ENCODE measurements at regions not wholly inside any gene's neighbourhood (a gene's known extent, or its start where the extent isn't known, plus 50 kb on each side); places are given as distances from the start of the nearest gene placed in this dataset.

DNA sequence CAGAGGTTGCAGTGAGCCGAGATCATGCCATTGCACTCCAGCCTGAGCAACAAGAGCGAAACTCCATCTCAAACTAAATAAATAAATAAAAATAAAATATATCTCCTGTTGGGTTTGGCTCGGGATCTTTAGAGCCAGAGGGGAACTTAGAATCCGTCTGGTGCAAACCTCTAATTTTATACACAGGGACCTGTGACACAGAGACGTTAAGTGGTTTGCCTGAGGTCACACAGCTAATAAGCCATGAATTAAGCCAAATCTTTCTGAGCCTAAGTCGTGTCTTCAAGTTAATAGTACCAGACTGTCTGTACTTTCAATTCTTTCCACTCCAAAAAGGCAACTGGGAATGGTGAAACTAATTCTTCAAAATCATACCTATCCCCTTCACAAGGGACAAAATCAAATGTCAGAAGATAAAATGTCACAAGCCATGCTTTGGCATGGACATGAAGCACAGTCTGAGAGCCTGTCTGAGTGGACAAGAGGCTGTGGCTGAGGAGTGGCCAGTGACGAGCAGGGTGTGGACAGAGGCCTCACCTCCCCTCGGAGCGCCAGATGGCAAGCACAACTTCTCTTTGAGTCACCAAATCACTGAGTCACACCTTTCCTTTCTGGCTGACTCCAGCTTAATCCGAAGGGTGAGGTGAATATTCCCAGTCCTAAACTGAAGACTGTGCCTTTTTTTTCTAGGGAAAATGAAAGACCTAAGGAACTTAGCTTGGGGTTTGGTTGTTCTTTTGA lies 177.4 kb downstream of the TFAP2A start:
- no peak for DNase-seq (ENCODE audit: low spot score)

DNA sequence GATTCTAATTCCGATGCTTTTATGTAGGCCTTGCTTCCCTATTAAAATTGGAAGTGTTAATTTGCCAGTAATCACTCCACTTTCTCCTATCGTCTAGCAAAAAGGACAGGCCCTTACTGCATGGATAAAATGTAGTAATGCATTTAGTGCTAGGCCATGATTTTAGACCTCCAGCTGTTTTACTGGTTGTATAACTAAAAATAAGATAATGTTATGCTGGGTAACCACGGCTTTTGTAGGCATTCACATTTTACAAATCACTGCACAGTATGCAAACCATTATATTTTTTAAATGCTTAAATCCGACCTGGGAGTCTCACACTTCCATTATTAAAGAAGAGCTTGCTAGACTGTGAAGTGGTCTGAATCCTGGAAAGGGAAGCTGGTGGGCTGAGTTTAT lies 179.5 kb downstream of the TFAP2A start:
- no peak for DNase-seq (ENCODE audit: low spot score)

DNA sequence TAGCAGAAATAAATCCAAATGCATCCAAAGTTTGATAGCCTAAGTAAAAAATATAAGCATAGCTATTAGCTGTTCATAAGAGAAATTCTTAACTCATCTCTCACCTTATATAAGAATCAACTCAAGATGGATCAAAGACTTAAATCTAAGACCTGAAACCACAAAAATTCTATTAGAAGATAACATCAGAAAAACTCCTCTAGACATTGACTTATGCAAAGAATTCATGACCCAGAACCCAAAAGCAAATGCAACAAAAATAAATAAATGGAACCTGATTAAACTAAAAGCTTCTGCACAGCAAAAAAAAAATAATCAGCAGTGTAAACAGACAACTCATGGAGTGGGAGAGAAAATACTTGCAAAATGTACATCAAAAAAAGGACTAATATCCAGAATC lies 184.3 kb downstream of the TFAP2A start:
- no peak for DNase-seq (ENCODE audit: low spot score)

DNA sequence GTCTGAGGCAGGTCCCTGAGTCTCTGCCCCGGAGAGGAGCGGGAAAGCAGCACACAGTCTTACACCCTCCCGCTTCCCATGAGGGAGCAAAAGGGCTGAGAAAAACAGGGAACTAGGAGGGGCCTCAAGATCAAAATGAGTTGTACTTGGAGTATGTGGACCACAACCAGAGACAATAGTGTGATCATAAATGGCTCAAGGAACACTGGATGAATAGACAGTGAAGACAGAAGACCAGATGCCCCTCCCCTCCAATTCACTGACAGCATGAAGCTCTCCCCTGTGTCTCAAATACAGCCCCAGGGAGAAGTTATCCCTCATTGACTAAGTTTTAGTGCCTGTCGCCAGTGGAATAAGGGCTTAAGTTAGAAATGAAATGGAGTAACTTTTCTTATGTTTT lies 191.0 kb downstream of the TFAP2A start:
- DNase-seq (ENCODE audit: low spot score): no peak

DNA sequence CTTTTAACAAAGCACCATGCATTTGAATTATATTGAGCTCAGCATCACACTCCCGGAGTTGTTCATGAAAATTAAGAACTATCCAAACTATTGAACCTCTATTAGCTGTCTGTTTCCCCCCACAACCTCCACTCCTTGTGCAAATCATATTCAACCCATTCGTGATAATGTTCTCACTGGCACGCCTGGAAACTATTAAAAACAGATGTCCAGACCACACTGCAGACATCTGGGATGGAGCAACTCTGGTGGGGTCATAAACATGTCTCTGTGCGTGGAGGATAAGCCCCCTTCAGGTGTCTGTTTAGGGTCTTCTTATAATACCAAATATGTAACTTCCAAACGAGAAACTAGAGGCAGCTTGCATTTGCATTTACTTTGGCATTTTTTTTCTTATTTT lies 193.7 kb downstream of the TFAP2A start:
- DNase-seq (ENCODE audit: low spot score): no peak

DNA sequence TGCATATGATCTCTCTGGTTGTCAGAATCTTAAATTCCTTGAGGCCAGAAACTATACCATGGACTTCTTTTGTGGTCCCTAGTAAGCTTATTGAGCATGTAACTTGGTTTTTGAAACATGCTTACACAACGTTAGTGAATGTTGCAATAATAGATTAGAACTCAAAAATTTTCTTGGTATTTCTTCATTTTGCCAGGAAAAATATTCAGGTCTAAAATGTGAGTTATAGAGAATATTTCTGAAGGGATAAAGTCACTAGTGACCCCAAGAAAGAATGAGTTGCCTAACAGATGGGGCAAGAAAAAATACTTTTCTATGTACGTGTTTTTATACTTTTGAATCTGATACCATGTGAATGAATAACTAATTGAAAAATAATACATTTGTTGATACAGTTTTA lies 195.4 kb downstream of the TFAP2A start:
- no peak for DNase-seq (ENCODE audit: low spot score)

DNA sequence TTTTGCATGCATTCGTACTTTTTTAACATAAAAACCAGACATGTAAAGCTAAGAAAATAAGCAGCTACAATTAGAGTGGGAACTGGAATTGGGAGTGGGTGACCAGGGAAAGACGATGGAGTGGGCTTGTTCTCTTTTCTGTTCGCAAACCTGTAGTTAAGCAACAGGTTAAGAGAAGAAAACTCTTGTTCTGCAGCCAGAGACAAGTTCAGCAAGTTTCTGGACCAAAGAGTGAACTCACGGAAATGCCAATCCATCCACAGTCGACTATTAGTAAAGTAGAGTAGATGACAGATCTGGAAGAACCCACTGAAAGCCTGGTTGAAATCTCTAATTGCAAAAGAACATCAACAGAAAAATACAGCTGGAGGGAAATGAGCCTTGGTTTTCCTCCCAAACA lies 197.8 kb downstream of the TFAP2A start:
- no peak for DNase-seq (ENCODE audit: low spot score)

DNA sequence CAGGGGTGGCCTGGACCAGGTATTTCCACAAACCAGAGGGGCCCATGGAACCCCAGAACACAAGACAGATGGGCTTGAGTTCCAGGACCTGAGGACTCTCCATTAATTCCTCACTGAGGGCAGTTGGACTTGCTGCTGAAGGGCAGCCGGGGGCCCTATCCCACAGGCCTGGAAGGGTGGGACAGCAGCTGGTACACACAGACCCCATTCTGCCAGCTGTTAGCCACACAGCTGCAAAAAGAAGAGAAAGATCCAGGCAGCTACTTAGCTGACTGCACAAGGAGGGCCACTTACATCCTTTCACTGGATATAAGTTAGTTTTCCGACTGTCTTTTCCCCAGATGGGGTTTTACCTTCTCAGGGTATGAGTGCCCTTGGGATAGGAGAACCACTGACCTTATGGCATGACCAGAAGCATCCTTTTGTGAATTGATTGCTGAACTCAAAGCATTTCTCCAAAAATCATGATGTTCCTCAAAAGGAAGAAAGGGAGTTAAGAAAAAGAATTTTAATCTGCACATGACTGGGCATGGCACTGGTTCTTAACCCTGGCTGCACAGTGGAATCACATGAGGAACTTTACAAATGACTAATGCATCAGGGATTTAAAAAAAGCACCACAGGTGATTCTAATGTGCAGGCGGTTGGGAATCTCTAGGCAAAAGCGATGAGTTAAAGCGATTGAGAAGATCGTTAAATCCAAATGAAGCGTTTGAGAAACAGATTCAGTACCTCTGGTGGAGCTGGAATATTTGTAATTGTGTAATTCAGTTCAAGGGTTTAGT lies 199.4 kb downstream of the TFAP2A start:
- DNase-seq (ENCODE audit: low spot score): no peak

DNA sequence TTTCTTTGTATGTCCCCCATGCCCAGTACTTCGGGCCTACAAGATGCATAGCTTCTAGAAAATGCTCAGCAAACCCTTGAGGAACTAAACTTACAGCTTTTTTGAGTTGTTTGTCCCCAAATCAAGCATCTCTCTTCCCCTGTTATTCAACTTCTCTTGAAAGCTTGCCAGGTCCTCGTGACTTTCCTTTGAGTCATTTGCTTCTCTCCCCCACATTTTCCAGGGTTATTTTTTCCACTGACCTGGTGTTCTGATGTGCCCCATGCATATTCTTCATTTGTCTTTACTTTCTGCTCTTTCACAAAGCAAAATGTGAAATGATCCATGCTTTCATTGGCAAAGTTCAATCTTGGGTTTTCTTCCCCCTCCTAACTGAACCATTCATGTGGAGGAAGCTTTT lies 204.8 kb downstream of the TFAP2A start:
- no peak for DNase-seq (ENCODE audit: low spot score)

DNA sequence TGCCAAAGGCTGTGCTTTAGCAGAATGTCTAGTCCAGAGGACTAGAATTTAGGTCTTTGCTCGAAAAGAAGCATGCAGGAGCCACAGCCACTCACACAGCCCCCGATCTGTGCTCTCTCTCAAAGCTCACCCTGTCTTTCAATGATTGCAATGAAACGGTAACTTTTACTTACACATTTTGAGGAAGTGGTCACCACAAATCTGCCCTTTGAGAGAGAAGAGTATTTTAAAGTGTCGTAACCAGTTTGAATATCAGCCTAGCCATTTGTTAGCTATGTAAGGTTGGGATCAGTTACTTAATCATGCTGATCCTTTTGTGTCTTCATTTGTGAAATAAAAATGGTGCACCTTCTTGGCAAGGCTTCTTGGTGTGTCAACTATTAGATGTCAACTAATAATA lies 209.0 kb downstream of the TFAP2A start:
- no peak for DNase-seq (ENCODE audit: low spot score)

DNA sequence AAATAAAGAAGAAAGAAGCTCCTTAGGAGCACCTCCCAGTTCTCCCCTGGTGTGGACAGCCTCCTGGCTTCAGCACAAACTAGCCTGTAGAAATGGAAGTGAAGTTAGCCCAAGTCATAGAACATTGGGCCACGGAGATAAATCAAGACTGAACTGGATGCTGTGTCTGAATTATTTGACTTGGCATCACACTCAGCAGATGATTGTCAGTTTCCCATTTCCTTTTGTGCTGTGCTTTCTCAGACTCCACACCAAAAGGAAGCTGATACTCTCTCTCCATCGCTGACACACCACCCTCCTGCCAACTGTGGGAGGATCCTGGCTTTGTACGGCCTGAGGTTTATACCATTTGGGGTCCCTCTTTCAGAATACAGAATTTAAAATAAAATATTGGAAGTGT lies 209.8 kb downstream of the TFAP2A start:
- DNase-seq (ENCODE audit: low spot score): no peak

DNA sequence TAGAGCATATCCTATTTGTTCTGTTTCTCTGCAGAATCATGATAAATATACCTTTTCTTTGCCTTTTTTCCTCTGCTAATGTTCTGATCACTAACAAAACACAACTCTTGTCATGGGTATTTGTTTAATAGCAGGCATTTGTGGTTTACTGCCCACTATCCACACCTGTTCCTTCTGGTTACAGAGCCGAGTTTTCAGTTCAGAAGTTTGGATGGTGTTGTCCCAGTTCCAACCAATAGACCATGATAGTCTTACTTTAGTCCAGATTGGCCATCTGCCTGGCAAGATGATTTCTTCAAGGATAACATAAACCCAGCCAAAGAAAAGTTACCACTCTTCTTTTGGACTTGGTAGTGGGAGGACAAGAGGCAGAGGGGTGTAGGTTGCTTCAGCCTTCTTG lies 211.2 kb downstream of the TFAP2A start:
- DNase-seq (ENCODE audit: low spot score): no peak

DNA sequence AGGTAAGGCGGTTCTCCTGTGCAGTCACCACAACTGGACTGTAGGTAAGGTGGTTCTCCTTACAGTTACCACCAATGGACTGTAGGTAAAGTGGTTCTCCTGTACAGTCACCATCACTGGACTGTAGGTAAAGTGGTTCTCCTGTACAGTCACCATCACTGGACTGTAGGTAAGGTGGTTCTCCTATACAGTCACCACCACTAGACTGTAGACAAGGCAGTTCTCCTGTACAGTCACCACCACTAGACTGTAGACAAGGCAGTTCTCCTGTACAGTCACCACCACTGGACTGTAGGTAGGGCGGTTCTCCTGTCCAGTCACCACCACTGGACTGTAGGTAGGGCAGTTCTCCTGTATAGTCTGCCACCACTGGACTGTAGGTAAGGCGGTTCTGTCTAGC lies 212.3 kb downstream of the TFAP2A start:
- no peak for DNase-seq (ENCODE audit: low spot score)

DNA sequence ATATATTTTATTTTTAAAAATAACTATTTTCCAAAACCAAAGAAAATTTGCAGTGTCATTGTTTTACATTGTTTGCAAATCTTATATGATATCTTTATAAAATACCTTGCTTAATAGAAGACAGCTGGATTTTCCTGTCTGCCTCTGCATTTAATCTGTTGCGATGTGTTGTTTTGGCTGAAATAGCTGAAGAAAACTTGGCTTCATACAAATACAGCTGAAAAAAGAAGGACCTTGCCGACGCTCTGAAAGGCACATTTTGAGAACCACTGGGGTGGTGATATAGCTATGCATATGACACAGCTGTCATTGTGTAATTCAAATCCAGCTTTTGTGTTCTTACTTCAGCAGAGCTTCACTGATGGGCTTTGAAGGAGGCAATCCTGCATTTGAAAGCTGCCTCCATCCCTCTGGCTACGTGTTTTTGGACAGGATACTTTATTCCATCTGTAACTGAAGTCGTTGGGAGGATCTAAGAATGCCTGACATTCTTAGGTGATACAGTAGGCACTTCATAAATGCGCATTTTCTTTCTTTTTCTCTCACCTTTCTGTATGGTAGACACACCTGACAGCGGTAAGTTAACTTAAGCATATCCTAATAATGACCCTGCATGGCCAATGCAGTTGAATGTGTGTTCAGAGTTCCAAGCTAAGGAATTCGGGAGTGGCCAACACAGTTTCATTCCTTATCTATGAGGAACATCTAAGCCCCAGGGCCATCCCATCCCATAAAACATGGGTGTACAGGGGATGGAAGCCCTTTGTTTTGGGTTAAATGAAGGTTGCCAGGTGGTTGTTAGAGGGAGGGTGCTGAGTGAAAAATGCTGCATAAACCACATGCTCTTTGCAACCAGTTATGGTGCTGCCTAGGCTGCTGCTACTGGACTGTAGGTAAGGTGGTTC lies 213.0 kb downstream of the TFAP2A start:
- DNase-seq (ENCODE audit: low spot score): no peak

DNA sequence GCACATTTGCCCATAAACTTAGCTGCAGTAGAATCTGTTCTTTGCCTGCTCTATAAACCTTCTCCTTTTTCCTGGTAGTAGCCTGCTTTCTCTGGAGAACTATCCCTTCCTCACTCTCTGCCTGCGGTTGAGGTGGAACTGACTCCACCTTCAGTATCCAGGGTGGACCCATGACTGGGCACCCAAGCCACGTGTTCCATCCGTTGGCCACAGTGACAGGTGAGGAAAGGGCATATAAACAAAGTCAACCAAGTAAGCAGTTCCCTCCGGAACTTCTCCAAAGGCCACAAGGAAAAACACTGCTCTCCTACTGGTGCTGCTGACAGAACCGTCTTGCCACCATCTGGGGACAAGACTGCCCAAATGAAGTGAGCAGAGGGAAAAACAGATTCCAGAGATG lies 218.8 kb downstream of the TFAP2A start:
- DNase-seq (ENCODE audit: low spot score): no peak

DNA sequence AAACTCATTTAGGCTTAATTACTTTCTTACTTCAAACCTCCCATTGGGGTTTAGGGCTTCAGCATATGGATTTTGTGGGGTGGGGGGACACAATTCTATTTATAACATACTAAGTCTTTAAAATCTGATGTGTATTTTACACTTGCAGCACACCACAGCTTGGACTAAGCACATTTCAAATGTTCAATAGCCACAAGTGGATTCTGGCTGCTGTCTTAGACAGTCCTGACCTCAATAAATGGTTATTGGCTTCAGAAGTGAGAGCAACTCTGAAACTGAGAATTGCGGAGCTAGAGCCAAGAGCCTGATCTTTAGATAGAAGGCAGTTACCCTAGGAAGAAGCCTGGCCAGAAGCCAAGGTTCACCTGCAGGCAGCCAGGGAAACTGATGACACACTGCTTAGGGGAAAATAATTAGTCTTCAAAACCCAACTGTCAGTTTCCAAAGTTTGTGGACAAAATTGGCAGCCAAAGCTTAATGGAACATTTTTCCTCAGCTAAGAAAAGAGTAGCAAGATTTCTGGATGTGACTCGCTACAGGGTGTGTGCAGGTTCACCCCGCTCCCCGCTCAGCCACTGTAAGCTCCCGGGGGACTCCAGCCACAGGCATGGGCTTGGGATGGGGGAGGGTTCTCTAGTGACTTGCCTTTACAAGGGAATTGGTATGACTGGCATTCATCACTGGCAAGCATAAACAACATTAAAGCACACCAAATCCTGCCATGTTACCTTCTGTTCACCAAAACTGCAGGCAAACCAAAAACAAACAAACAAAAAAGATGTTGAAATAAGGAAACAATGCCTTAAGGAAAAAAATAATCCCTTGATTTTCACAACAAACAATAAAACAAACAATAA lies 219.8 kb downstream of the TFAP2A start:
- no peak for DNase-seq (ENCODE audit: low spot score)

DNA sequence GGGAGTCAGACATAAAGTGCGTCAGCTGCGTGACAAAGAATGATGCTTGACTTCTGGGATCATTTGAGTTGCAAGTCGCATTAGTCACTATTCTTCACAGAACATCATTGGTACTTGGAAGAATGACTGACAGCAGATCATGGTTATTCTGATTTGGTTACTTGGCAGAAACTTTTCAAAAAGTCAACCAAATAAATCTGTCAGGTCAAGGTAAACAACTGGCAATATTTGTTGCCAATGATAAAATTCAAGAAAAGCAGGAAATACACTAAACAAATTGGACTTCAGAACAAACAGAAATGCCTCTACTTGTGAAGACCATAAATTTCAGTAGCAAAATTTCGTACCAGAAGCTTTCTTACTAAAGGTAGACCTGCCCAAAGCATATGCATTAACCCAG lies 221.6 kb downstream of the TFAP2A start:
- DNase-seq (ENCODE audit: low spot score): no peak

DNA sequence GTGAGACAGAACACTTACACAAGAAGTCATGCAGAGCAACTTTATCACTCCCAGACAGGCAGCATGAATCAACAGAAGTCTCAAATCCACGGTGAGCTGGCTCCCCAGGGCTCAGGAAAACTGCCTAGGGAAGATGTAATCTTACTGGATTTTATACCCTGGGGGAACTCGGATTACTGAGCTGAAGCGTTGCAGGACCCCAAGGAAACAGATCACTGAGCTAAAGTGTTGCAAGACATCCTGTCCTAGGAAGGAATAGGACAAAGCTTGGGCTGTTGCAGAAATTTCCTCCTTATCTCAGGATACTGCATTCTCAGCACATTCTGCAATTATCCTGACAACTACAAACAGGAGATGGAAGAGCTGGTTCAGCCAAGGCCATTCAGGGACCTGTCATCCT lies 224.8 kb downstream of the TFAP2A start:
- no peak for DNase-seq (ENCODE audit: low spot score)

DNA sequence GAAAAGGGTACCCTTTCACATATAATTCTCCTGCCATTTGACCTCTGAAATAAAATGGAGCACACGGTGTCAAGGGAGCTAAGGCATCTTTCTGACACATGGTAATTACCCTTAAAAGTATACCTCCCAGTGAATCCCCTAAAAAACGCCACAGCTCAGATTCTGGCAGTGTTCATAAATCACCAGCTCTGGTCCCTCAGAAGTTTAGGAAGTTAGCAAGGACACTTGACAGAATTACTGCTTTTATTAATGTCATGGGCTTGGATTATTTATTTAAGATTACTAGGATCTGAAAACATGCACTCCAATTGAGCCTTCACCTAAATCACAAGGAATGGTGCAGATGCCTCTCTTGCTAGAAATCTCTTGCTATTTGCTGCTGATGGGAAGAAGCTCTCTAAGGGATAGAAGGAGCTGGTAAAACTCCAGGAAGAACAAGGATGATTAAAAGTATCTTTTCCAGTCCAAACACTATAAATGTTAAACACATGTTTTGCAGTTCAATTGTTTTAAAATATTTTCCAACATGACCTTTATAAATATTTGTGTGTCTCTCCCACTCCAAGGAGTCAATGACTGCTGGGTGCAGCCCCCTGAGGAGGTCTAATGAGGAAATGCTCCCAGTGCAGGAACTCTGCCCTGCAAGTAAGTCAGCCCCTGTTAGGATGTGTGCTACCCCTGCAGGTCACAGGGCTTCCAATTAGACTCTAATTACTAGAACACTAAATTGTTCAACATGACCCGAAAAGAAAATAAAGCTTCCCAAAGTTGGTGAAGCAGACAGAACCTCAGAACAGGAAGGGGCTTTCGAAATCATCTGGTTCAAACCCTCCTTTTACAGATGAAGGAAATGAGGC lies 230.3 kb downstream of the TFAP2A start:
- DNase-seq (ENCODE audit: low spot score): no peak
